CD14-positive monocyte (primary cell): ENCODE measurements at regions not wholly inside any gene's neighbourhood (a gene's known extent, or its start where the extent isn't known, plus 50 kb on each side); places are given as distances from the start of the nearest gene placed in this dataset.

Experiments used
- DNase-seq, 3 donors: peaks; one replicate each; pipeline ENCODE4 v3.0.0-alpha.2; 2011 to 2022
- H2AFZ ChIP-seq: 2 replicates; pipeline ENCODE4 v1.6.0; 2012; ENCODE audit warnings: mild to moderate bottlenecking, low read depth, low read length, inconsistent platforms; ENCODE audit not compliant: insufficient read depth, poor library complexity, severe bottlenecking
- H3K27ac ChIP-seq, 2 donors: 1 replicate in 1 of 2; 2 replicates in 1 of 2; pipeline ENCODE4 v1.5.1; 2012 to 2013; ENCODE audit warnings: low read length in 2 of 2, control low read depth in 1 of 2, inconsistent platforms in 1 of 2, low read depth in 1 of 2, mild to moderate bottlenecking in 1 of 2
- H3K27me3 ChIP-seq, 2 donors: one replicate each; pipeline versions ENCODE4 v1.6.0 to v1.6.1; 2011 to 2013; ENCODE audit warnings: low read length in 2 of 2; ENCODE audit not compliant: control insufficient read depth in 2 of 2, insufficient read depth in 2 of 2
- H3K36me3 ChIP-seq, 2 donors: replicated peaks in 1 of 2; 1 replicate in 1 of 2; 2 replicates in 1 of 2; pipeline versions ENCODE4 v1.5.1 to v1.6.1; 2012 to 2013; ENCODE audit warnings: low read length in 2 of 2, control low read depth in 1 of 2, inconsistent platforms in 1 of 2, mild to moderate bottlenecking in 1 of 2; ENCODE audit not compliant: insufficient read depth in 2 of 2, control insufficient read depth in 1 of 2
- H3K4me1 ChIP-seq, 2 donors: 1 replicate in 1 of 2; 2 replicates in 1 of 2; pipeline versions ENCODE4 v1.5.1 to v1.6.1; 2012 to 2013; ENCODE audit warnings: low read length in 2 of 2, control low read depth in 1 of 2, inconsistent platforms in 1 of 2, mild to moderate bottlenecking in 1 of 2, moderate library complexity in 1 of 2; ENCODE audit not compliant: insufficient read depth in 2 of 2, control insufficient read depth in 1 of 2
- H3K4me2 ChIP-seq: replicated peaks from 2 replicates; pipeline ENCODE3; 2012; ENCODE audit warnings: low read length, moderate library complexity, mild to moderate bottlenecking; ENCODE audit not compliant: poor library complexity, severe bottlenecking; ENCODE audit errors: extremely low read depth
- H3K4me3 ChIP-seq, 3 experiments: fragments of 200-600 bp in 1 of 3; sonication (generic) in 1 of 3; replicated peaks in 1 of 3; 1 replicate in 2 of 3; 2 replicates in 1 of 3; pipeline ENCODE4 v1.5.1; 2011 to 2013; ENCODE audit warnings: low read length in 3 of 3, mild to moderate bottlenecking in 3 of 3, control low read depth in 2 of 3, low read depth in 2 of 3, inconsistent platforms in 1 of 3, moderate library complexity in 1 of 3
- H3K79me2 ChIP-seq: 2 replicates; pipeline ENCODE4 v1.6.0; 2012; ENCODE audit warnings: mild to moderate bottlenecking, control low read depth, inconsistent platforms, low read length, moderate library complexity; ENCODE audit not compliant: insufficient read depth
- H3K9ac ChIP-seq: 2 replicates; pipeline ENCODE4 v1.6.0; 2017; ENCODE audit warnings: low read length, mild to moderate bottlenecking; ENCODE audit not compliant: insufficient read depth, poor library complexity, severe bottlenecking
- H3K9me3 ChIP-seq, 2 donors: replicated peaks in 1 of 2; 1 replicate in 1 of 2; 2 replicates in 1 of 2; pipeline versions ENCODE4 v1.5.1 to v1.6.1; 2012 to 2013; ENCODE audit warnings: low read length in 2 of 2, control low read depth in 1 of 2; ENCODE audit not compliant: control insufficient read depth in 1 of 2, insufficient read depth in 1 of 2
- H4K20me1 ChIP-seq: 2 replicates; pipeline ENCODE4 v1.6.0; 2012; ENCODE audit warnings: mild to moderate bottlenecking, low read length, control low read depth, moderate library complexity; ENCODE audit not compliant: insufficient read depth
- H3K27ac Mint-ChIP-seq, 7 donors: one replicate each; pipeline ENCODE4 v1.8.0; 2020; ENCODE audit warnings: mild to moderate bottlenecking in 7 of 7, mixed read lengths in 7 of 7, moderate library complexity in 6 of 7, inconsistent platforms in 2 of 7
- H3K27me3 Mint-ChIP-seq, 3 donors: one replicate each; pipeline ENCODE4 v1.8.0; 2021 to 2022; ENCODE audit warnings: low read depth in 3 of 3, mild to moderate bottlenecking in 3 of 3, mixed read lengths in 3 of 3, moderate library complexity in 3 of 3, inconsistent platforms in 1 of 3
- H3K36me3 Mint-ChIP-seq, 2 donors: one replicate each; pipeline ENCODE4 v1.8.0; 2020; ENCODE audit warnings: mixed read lengths in 2 of 2, inconsistent platforms in 1 of 2, mild to moderate bottlenecking in 1 of 2
- H3K4me1 Mint-ChIP-seq: one replicate; pipeline ENCODE4 v1.8.0; 2020; ENCODE audit warnings: mild to moderate bottlenecking, mixed read lengths
- H3K4me3 Mint-ChIP-seq, 2 donors: one replicate each; pipeline ENCODE4 v1.8.0; 2020; ENCODE audit warnings: mild to moderate bottlenecking in 2 of 2, mixed read lengths in 2 of 2, moderate library complexity in 1 of 2
- H3K9me3 Mint-ChIP-seq, 7 donors: one replicate each; pipeline ENCODE4 v1.8.0; 2020 to 2022; ENCODE audit warnings: mixed read lengths in 7 of 7, mild to moderate bottlenecking in 6 of 7, moderate library complexity in 6 of 7, inconsistent platforms in 2 of 7
- WGBS: methylation state at CpG from one replicate; pipeline ENCODE4 v1.1.5; 2013; ENCODE audit warnings: missing lambda C conversion rate; ENCODE audit not compliant: insufficient coverage; 5-methylcytosine and 5-hydroxymethylcytosine counted together
- intact Hi-C, 2 donors: fragments of 100-400 bp; cut with micrococcal nuclease; formaldehyde crosslinking; loops; one replicate each; pipeline versions ENCODE4 v1.15.0 to v1.15.1; 2023
- TF ChIP-seq, protein P1 (sequence below): fragments of 200-600 bp; IDR thresholded peaks from one replicate; pipeline ENCODE4 v1.8.0; 2022; ENCODE audit warnings: antibody characterized with exemption, mild to moderate bottlenecking

DNA sequence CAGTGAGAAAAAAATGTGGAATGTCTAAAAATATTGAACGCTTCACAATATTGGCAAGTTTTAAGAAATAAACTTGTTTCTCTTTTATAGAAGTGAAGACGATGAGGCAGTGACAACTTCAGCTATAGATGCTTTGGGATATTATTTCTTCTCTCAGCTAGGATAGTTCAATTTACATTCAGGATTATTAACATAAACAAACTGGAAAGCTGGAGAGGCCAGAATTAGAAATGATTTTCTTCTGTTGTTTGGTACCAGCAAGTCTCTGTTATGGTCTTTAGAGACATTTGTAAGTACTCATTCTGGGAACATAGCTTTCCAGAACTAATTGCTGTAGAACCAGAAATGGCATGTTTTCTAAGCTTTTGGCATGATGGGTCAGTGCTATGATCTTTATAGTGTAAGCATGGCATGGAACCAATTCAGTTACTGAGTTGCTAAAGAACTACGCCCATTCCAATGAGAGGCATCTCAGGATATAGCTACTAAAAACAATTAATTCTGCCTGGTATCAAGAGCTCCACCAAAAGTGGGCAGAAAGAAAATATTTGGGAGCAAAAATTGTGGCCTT is 599.5 kb upstream of the B3GALT2 start:
- Histone ChIP-seq H3K9me3 (no peaks in the 10 kb centered on the region), H3K27me3 (no peaks in the 10 kb centered on the region), H3K79me2 (no peaks in the 10 kb centered on the region), H3K4me1 (no peaks in the 10 kb centered on the region), H2AFZ (no peak overlapping the region), H3K4me3 (no peak overlapping the region), H3K9ac (no peak overlapping the region), H3K4me2 (no peak overlapping the region), H3K36me3 (no peaks in the 10 kb centered on the region), H3K27ac (no peak overlapping the region), H4K20me1 (no peaks in the 10 kb centered on the region)
- no CpG with 5 or more reads among the region's 3 CpGs for WGBS
- intact Hi-C loops, result no loop called here
- TF ChIP-seq, protein P1, sequence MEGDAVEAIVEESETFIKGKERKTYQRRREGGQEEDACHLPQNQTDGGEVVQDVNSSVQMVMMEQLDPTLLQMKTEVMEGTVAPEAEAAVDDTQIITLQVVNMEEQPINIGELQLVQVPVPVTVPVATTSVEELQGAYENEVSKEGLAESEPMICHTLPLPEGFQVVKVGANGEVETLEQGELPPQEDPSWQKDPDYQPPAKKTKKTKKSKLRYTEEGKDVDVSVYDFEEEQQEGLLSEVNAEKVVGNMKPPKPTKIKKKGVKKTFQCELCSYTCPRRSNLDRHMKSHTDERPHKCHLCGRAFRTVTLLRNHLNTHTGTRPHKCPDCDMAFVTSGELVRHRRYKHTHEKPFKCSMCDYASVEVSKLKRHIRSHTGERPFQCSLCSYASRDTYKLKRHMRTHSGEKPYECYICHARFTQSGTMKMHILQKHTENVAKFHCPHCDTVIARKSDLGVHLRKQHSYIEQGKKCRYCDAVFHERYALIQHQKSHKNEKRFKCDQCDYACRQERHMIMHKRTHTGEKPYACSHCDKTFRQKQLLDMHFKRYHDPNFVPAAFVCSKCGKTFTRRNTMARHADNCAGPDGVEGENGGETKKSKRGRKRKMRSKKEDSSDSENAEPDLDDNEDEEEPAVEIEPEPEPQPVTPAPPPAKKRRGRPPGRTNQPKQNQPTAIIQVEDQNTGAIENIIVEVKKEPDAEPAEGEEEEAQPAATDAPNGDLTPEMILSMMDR, result no peak
- Mint-ChIP-seq H3K27ac (no peak overlapping the region), H3K27me3 (no peaks in the 10 kb centered on the region), H3K36me3 (no peaks in the 10 kb centered on the region), H3K4me3 (no peak overlapping the region), H3K9me3 (peaks cover 0 to 6% (median 0%) of the 10 kb centered on the region in 7 donors), H3K4me1 (no peaks in the 10 kb centered on the region)
- no peak for DNase-seq

DNA sequence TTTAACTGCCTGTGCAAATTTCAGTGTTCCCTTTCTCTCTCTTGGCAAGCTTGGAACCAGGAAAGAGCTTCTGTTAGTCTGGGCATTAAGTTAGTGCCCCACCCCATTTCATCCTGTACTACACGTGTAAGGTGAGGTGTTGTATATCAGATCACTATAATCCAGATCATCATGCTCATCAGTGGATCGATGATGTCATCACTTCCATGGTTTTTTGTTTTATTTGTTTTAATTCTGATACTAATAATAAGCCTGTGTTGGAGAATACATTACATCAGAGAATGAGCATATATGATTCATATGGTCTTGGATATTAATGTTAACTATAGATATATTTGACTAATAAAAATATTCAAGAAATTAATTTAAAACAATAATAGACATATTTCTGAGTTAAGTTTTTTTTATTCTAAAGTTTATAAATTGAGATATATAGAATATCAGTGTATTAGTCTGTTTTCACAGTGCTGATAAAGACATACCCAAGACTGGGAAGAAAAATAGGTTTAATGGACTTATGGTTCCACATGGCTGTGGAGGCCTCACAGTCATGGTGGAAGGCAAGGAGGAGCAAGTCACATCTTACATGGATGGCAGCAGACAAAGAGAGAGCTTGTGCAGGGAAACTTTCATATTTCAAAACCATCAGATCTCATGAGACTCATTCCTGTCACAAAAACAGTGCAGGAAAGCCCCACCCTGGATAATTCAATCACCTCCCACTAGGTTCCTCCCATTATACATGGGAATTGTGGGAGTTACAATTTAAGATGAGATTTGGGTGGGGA is 588.3 kb upstream of the B3GALT2 start:
- Mint-ChIP-seq H3K27me3 (no peaks in the 10 kb centered on the region), H3K4me1 (no peaks in the 10 kb centered on the region), H3K36me3 (no peaks in the 10 kb centered on the region), H3K9me3 (peaks cover 5 to 17% (median 11%) of the 10 kb centered on the region in 7 donors), H3K4me3 (no peak overlapping the region), H3K27ac (no peak overlapping the region)
- H4K20me1 ChIP-seq, result no peaks in the 10 kb centered on the region
- DNase-seq, result no peak
- no peaks in the 10 kb centered on the region for H3K4me1 ChIP-seq
- TF ChIP-seq, protein P1, result no peak
- H3K79me2 ChIP-seq, result no peaks in the 10 kb centered on the region
- no peaks in the 10 kb centered on the region for H3K27me3 ChIP-seq
- H3K9me3 ChIP-seq, result peaks cover 7 to 10% of the 10 kb centered on the region in 2 donors
- no peak overlapping the region for H2AFZ ChIP-seq
- H3K4me3 ChIP-seq, result no peak overlapping the region
- intact Hi-C loops, result no loop called here
- H3K4me2 ChIP-seq, result no peak overlapping the region
- H3K27ac ChIP-seq, result no peak overlapping the region
- WGBS, result no CpG with 5 or more reads among the region's 2 CpGs
- no peak overlapping the region for H3K9ac ChIP-seq
- H3K36me3 ChIP-seq, result no peaks in the 10 kb centered on the region
